Astrocyte of the spinal cord (primary cell): ENCODE measurements at regions not wholly inside any gene's neighbourhood (a gene's known extent, or its start where the extent isn't known, plus 50 kb on each side); places are given as distances from the start of the nearest gene placed in this dataset.
A peak's percentile ranks its signal among the peaks of the same experiment; 100 is the strongest.

Experiments
- DNase-seq: peaks from one replicate; pipeline ENCODE4 v3.0.0; 2011; ENCODE audit warnings: low read depth, low spot score
- H3K4me3 ChIP-seq: 2 replicates; pipeline ENCODE4 v1.5.1; 2011; ENCODE audit warnings: low read depth, mild to moderate bottlenecking, low read length, moderate library complexity
- CTCF ChIP-seq: IDR thresholded peaks from 2 replicates; pipeline ENCODE4 v1.5.1; 2012; ENCODE audit warnings: low read depth, mild to moderate bottlenecking, low read length, inconsistent platforms
- in situ Hi-C: cut with HindIII; loops from 2 replicates; pipeline ENCODE4 v1.10.0; 2017; ENCODE audit warnings: low sequenced_read_pairs

GRCh38 chr4:174144106-174144505 is 139.4 kb downstream of the FBXO8 start:
- no peak overlapping the region for H3K4me3 ChIP-seq
- in situ Hi-C loops, result no loop called here
- no peak for DNase-seq
- TF ChIP-seq CTCF, result no peak

GRCh38 chr4:174141876-174142275 is 141.6 kb downstream of the FBXO8 start:
- DNase-seq, result no peak
- no peak overlapping the region for H3K4me3 ChIP-seq
- TF ChIP-seq CTCF, result no peak
- in situ Hi-C loops, result no loop called here

- in situ Hi-C loops, result no loop called here
- DNase-seq, result no peak
- no peak for TF ChIP-seq CTCF
- no peak overlapping the region for H3K4me3 ChIP-seq
Measured at GRCh38 chr4:174138616-174139015, 144.9 kb downstream of the FBXO8 start.

- in situ Hi-C loops, result no loop called here
- DNase-seq, result no peak
- TF ChIP-seq CTCF, result no peak
- H3K4me3 ChIP-seq, result no peak overlapping the region
Measured at GRCh38 chr4:174137698-174138097, 145.8 kb downstream of the FBXO8 start.

GRCh38 chr4:174135936-174136406 is 147.5 kb downstream of the FBXO8 start:
- peak overlapping the region; percentile 9 for H3K4me3 ChIP-seq
- DNase-seq, result peak; percentile 13
- in situ Hi-C loops, result no loop called here
- no peak for TF ChIP-seq CTCF

- peak overlapping the region; percentile 9 for H3K4me3 ChIP-seq
- TF ChIP-seq CTCF, result no peak
- no peak for DNase-seq
- in situ Hi-C loops, result no loop called here
Measured at GRCh38 chr4:174135530-174135929, 147.9 kb downstream of the FBXO8 start.

- H3K4me3 ChIP-seq, result no peak overlapping the region
- no peak for TF ChIP-seq CTCF
- in situ Hi-C loops, result no loop called here
- DNase-seq, result no peak
Measured at GRCh38 chr4:174134361-174134760, 149.1 kb downstream of the FBXO8 start.
